KOPT-K1 (cell line): ENCODE measurements at regions not wholly inside any gene's neighbourhood (a gene's known extent, or its start where the extent isn't known, plus 50 kb on each side); places are given as distances from the start of the nearest gene placed in this dataset.
"Not testable (repeated sequence)": the region's sequence is repeated elsewhere in the genome, so short reads cannot be mapped to it uniquely, and the experiment has no call there.

ENCODE experiments used
- H3K27ac ChIP-seq: fragments of 200-600 bp; sonication (generic); 2 replicates; pipeline ENCODE4 v1.5.1; 2016; ENCODE audit warnings: antibody characterized with exemption, mild to moderate bottlenecking, low read depth, low read length; ENCODE audit not compliant: poor library complexity, severe bottlenecking
- H3K36me3 ChIP-seq: fragments of 200-600 bp; sonication (generic); 2 replicates; pipeline ENCODE4 v1.5.1; 2017; ENCODE audit warnings: antibody characterized with exemption, mild to moderate bottlenecking, low read length, moderate library complexity; ENCODE audit not compliant: insufficient read depth
- H3K9me3 ChIP-seq: fragments of 200-600 bp; sonication (generic); 2 replicates; pipeline ENCODE4 v1.5.1; 2017; ENCODE audit warnings: antibody characterized with exemption, low read length, mild to moderate bottlenecking; ENCODE audit not compliant: insufficient read depth, poor library complexity, severe bottlenecking

GRCh38 chr6:21729431-21729830 lies 135.9 kb downstream of the SOX4 start:
- Histone ChIP-seq H3K9me3 (no peaks in the 10 kb centered on the region), H3K27ac (peak overlapping the region; percentile 74), H3K36me3 (no peaks in the 10 kb centered on the region)

- no peaks in the 10 kb centered on the region for H3K9me3 ChIP-seq
- peak overlapping the region; percentile 74 for H3K27ac ChIP-seq
- H3K36me3 ChIP-seq = no peaks in the 10 kb centered on the region
These were observed 137.0 kb downstream of the SOX4 start for GRCh38 chr6:21730533-21730932.

GRCh38 chr6:21731411-21732031 lies 138.0 kb downstream of the SOX4 start:
- H3K27ac ChIP-seq = peak overlapping the region; percentile 74
- no peaks in the 10 kb centered on the region for H3K36me3 ChIP-seq
- no peaks in the 10 kb centered on the region for H3K9me3 ChIP-seq

GRCh38 chr6:21732032-21732730 lies 138.6 kb downstream of the SOX4 start:
- not testable (repeated sequence) for H3K9me3 ChIP-seq, H3K36me3 ChIP-seq
- H3K27ac ChIP-seq = peak overlapping the region; percentile 74

DNA sequence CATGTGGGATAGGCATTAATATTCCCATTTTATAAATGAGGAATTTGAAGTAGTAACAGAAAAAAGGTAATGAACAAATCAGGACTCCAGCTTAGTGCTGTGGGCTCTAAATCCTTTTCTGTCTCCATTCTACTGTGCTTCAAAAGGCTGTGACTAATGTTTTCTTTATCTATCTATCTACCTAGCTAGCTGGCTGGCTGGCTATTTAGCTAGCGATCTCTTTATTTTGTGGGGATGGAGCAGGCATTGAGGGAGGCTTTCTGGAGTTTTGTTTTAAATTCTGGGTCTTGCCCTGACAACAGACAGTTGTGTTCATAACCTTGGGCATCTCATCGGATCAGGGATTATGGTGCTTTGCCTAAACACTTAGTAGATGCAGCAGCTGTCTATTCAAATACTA lies 139.2 kb downstream of the SOX4 start:
- Histone ChIP-seq H3K36me3 (no peaks in the 10 kb centered on the region), H3K27ac (peak overlapping the region; percentile 74), H3K9me3 (no peaks in the 10 kb centered on the region)

DNA sequence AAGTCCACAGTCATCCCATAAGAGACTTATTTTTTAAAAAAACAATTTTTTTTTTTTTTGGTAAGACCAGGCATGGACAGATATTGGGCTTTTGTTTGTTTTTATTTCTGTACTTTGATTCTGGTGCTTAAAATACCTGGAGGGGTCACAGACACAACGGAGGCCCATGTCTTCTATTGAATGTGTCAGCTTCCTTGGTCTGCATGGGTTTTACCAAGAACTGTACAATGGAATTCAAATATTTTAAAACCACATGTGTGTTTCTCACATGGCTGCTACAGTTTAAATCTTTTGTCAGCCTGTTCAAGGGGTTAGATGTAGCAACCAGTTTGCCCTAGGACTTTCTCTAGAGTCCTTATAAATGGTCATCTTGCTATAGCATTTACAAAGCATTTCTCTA lies 139.8 kb downstream of the SOX4 start:
- Histone ChIP-seq H3K9me3 (no peaks in the 10 kb centered on the region), H3K36me3 (no peaks in the 10 kb centered on the region), H3K27ac (peak overlapping the region; percentile 74)

- Histone ChIP-seq H3K27ac (peak overlapping the region; percentile 74), H3K9me3 (no peaks in the 10 kb centered on the region), H3K36me3 (no peaks in the 10 kb centered on the region)
These were observed 140.7 kb downstream of the SOX4 start for GRCh38 chr6:21734204-21734603.

DNA sequence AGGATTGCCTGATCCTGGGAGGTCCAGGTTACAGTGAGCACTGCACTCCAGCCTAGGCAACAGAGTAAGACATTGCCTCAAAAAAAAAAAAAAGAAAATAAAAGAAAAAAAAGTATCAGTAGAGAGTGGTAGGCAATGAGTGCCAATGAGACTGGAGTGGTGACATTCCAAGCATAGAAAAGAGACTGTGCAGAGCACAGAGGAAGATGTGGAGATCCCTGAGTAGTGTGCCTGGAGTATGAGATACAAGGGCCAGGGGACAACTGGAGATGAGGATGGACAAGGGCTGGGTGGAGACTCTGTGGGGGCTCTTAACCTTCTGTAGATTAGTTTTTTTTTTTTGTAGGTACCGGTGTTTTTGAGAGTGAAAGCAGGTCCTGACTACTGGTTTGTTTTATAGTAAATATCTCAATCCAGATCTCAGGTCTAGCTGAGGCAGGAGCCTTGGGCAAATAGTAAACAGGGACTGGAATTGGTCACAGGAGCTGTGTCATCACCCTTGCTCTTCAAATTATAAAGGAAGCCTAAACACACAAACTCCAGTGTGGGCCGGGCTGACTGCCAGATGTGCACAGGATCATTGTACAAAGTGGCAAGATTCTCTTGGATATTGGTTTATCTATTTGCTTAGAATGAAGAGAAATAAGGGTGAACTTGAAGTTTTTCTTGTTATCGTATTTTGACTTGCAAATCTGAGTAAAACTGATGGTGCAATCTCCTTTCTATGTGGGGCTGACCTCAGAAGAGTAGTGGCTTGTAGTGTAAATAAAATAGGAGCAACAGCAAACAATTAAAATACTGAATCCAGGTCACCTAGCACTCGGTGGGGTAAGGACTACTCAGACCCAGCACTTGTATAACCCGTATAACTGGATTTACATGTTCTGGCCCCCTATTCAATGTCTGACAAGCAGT lies 144.9 kb downstream of the SOX4 start:
- Histone ChIP-seq H3K27ac (peak overlapping the region; percentile 46), H3K9me3 (no peaks in the 10 kb centered on the region), H3K36me3 (no peaks in the 10 kb centered on the region)

GRCh38 chr6:21739241-21739640 lies 145.7 kb downstream of the SOX4 start:
- no peaks in the 10 kb centered on the region for H3K9me3 ChIP-seq
- H3K36me3 ChIP-seq = no peaks in the 10 kb centered on the region
- H3K27ac ChIP-seq = no peak overlapping the region

GRCh38 chr6:21739838-21740237 lies 146.3 kb downstream of the SOX4 start:
- Histone ChIP-seq H3K36me3 (no peaks in the 10 kb centered on the region), H3K27ac (no peak overlapping the region), H3K9me3 (no peaks in the 10 kb centered on the region)

DNA sequence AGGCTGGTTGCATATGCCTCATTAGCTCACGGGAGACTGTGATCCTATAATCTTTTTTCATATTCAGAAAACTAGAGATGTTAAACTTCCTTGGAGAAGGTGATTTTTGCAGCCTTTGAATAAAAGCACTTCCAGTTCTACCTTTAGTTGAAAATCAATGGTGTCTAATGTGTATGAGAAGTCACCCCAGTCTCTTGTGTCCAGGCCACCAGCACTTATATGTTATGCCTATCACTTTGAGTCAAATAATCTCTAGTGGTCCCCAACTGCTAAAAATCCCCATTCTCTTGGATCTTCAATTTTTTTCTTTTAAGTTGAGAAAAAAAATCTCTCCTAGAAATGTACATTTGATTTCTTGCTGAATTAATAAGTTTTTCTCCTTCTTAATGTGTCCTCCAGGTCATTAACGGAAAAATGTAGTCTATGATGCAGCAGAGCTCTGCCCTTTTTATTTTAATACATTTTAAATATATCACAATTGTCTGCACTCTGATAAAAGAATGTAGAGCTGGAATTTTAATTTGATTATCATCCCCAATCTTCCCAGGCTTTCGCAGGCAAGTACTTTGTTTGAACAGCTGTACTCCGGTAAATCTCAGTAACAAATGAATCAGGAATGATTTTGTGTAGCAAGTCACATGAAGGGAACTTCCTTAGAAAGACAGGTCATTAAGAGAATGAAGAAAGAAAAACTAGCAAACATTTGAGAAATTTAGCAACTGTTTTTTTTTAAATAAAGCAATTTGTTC lies 147.0 kb downstream of the SOX4 start:
- no peaks in the 10 kb centered on the region for H3K9me3 ChIP-seq
- H3K36me3 ChIP-seq = no peaks in the 10 kb centered on the region
- no peak overlapping the region for H3K27ac ChIP-seq

DNA sequence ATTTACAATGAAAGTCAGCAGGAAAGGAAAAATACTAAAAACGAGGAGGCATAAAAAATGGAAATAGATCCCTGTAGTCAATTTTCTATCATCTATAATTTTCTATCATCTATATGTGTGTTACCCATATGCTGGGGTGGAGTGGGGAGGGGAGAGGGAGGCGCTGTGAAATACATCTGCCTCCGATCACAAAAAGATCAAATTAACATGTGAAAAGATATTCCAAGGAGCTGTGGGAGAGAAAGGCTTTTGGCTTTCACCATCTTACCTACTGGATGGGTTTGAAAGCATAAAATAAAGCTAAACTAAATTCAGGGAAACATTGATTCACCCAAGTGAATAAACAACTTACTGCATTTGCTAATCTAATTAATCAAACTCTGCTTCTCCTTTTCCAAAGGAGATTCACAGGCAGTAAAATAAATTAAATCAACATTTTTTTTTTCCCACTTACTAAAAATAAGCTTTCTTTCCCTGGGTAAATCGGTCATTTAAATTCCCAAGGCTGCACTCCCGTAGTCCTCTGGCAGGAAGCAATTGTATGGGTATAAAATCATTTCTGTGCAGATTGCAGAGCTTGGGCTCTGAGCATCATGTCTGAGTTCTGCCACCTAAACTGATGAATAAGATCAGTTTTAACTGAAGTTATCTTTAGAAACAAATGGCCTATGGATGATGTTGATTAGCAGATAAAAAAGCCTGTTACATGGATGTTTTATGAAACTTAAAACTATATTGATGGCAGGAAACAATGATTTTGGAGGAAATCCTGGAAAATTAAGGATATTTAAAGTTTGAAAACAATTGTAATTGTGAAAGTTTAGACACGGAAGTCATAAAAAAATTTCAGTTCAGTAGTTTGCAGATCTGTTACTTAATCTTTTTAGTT lies 147.9 kb downstream of the SOX4 start:
- Histone ChIP-seq H3K27ac (peak overlapping the region; percentile 7), H3K36me3 (no peaks in the 10 kb centered on the region), H3K9me3 (no peaks in the 10 kb centered on the region)

DNA sequence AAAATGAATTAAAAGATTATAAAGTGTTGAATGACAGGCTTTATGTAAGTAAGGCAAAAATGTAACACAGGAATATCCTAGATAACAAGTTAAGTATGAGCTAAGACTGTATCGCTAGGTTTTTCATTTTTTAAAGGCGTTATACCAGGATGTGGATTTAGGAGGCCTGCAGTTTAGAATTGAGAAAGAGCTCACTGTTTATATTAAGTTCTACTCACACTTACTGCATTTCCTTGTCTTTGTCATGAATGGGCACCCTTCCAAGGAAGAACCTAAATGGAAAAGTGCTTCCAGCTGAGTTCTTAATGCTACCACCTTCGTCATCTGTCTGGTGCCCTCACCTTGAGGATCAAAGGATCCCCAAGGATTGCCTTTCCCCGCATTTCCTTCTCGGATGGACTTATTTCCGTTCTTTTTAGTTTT lies 148.7 kb downstream of the SOX4 start:
- Histone ChIP-seq H3K36me3 (no peaks in the 10 kb centered on the region), H3K27ac (peak overlapping the region; percentile 4), H3K9me3 (no peaks in the 10 kb centered on the region)

- Histone ChIP-seq H3K36me3 (no peaks in the 10 kb centered on the region), H3K27ac (no peak overlapping the region), H3K9me3 (no peaks in the 10 kb centered on the region)
These were observed 150.8 kb downstream of the SOX4 start for GRCh38 chr6:21744331-21744730.
